Mucosa of descending colon (tissue), 3 donors: ENCODE measurements at regions not wholly inside any gene's neighbourhood (a gene's known extent, or its start where the extent isn't known, plus 50 kb on each side); places are given as distances from the start of the nearest gene placed in this dataset.
"Not testable (repeated sequence)": the region's sequence is repeated elsewhere in the genome, so short reads cannot be mapped to it uniquely, and the experiment has no call there.

Experiments
- ATAC-seq: fragments of 200-7000 bp; cut with Tn5 transposase; one replicate; pipeline ENCODE4 v1.9.1; 2020; ENCODE audit warnings: mild to moderate bottlenecking, moderate library complexity
- DNase-seq, 3 donors: peaks; one replicate each; pipeline ENCODE4 v3.0.0-alpha.2; 2020
- H3K36me3 ChIP-seq: fragments of 200-600 bp; one replicate; pipeline ENCODE4 v1.8.0; 2021; ENCODE audit warnings: low read depth, mild to moderate bottlenecking
- H3K4me1 ChIP-seq: fragments of 200-600 bp; one replicate; pipeline ENCODE4 v1.8.0; 2021; ENCODE audit warnings: low read depth, mild to moderate bottlenecking
- H3K4me3 ChIP-seq: fragments of 200-600 bp; one replicate; pipeline ENCODE4 v1.8.0; 2021; ENCODE audit warnings: mild to moderate bottlenecking
- H3K9me3 ChIP-seq: fragments of 200-600 bp; one replicate; pipeline ENCODE4 v1.8.0; 2021; ENCODE audit warnings: mild to moderate bottlenecking
- CTCF ChIP-seq: fragments of 200-600 bp; IDR thresholded peaks from one replicate; pipeline ENCODE4 v1.8.0; 2022; ENCODE audit warnings: antibody characterized with exemption, mild to moderate bottlenecking
- intact Hi-C, 2 donors: fragments of 100-400 bp; cut with DNase I in 1 of 2; cut with micrococcal nuclease in 1 of 2; formaldehyde crosslinking; loops; one replicate each; pipeline versions ENCODE4 v1.11.0 to v1.11.1; 2022; cut with DNase I, micrococcal nuclease
- donor health status: DM: no; HTN: no; CAD: no; lungs with moderate emphysema.
- donor health status: DM: no; HTN: no; CAD: no.
- donor health status: DM: no; HTN: yes; CAD: no.

- DNase-seq (no peak), ATAC-seq (no peak)
- peaks cover 48% of the 10 kb centered on the region for H3K9me3 ChIP-seq
- intact Hi-C loops, result no loop called here
- TF ChIP-seq CTCF, result no peak
- H3K4me3 ChIP-seq, result no peak overlapping the region
- no peaks in the 10 kb centered on the region for H3K4me1 ChIP-seq
- H3K36me3 ChIP-seq, result no peaks in the 10 kb centered on the region
These were observed 825.4 kb downstream of the KCNJ18 start for GRCh38 chr17:22517716-22518115.

GRCh38 chr17:22518185-22518584 is 825.9 kb downstream of the KCNJ18 start:
- TF ChIP-seq CTCF, result no peak
- Histone ChIP-seq H3K4me3 (no peak overlapping the region), H3K36me3 (no peaks in the 10 kb centered on the region), H3K4me1 (no peaks in the 10 kb centered on the region), H3K9me3 (peaks cover 44% of the 10 kb centered on the region)
- DNase-seq (no peak), ATAC-seq (no peak)
- intact Hi-C loops, result no loop called here

GRCh38 chr17:22548873-22549272 is 856.5 kb downstream of the KCNJ18 start:
- DNase-seq, H3K36me3 ChIP-seq, intact Hi-C loops, H3K4me1 ChIP-seq, ATAC-seq, H3K4me3 ChIP-seq: not testable (repeated sequence)
- H3K9me3 ChIP-seq, result peaks cover 14% of the 10 kb centered on the region

- H3K4me1 ChIP-seq, DNase-seq, H3K36me3 ChIP-seq, H3K4me3 ChIP-seq, ATAC-seq, intact Hi-C loops: not testable (repeated sequence)
- H3K9me3 ChIP-seq, result peaks cover 20% of the 10 kb centered on the region
These were observed 859.5 kb downstream of the KCNJ18 start for GRCh38 chr17:22551695-22552415.

- no peak for TF ChIP-seq CTCF
- no peaks in the 10 kb centered on the region for H3K36me3 ChIP-seq
These were observed 877.3 kb downstream of the KCNJ18 start for GRCh38 chr17:22569459-22570143.

GRCh38 chr17:22570144-22570845 is 878.0 kb downstream of the KCNJ18 start:
- no peak for DNase-seq
- Histone ChIP-seq H3K4me1 (no peaks in the 10 kb centered on the region), H3K36me3 (no peaks in the 10 kb centered on the region), H3K4me3 (no peak overlapping the region), H3K9me3 (peaks cover 32% of the 10 kb centered on the region)
- no peak for ATAC-seq
- intact Hi-C loops, result no loop called here
- TF ChIP-seq CTCF, result no peak

More at GRCh38 chr17:22569459-22570143, 877.3 kb downstream of the KCNJ18 start:
- intact Hi-C loops, result no loop called here
- ATAC-seq, result no peak
- H3K4me3 ChIP-seq, result no peak overlapping the region
- DNase-seq, result no peak
- H3K9me3 ChIP-seq, result peaks cover 33% of the 10 kb centered on the region
- no peaks in the 10 kb centered on the region for H3K4me1 ChIP-seq
